Urothelium cell line (cell line): ENCODE measurements at regions not wholly inside any gene's neighbourhood (a gene's known extent, or its start where the extent isn't known, plus 50 kb on each side); places are given as distances from the start of the nearest gene placed in this dataset.
"Not testable (repeated sequence)": the region's sequence is repeated elsewhere in the genome, so short reads cannot be mapped to it uniquely, and the experiment has no call there.

ENCODE experiments used
- DNase-seq: peaks from one replicate; pipeline ENCODE4 v3.0.0; 2011; ENCODE audit warnings: low spot score, mixed read lengths
- FAIRE-seq: peaks from 2 replicates; lab custom pipeline; 2011; peaks lifted over from hg19 to GRCh38; lab: Jason Lieb, UNC

- FAIRE-seq (no peak), DNase-seq (no peak)
These were observed 50.3 kb downstream of the GASK1B start for GRCh38 chr4:158122501-158122900.

GRCh38 chr4:158121161-158121579, 51.7 kb downstream of the GASK1B start:
- FAIRE-seq (no peak), DNase-seq (peak; percentile 47)

- DNase-seq = peak; percentile 7
- not testable (repeated sequence) for FAIRE-seq
These were observed 52.1 kb downstream of the GASK1B start for GRCh38 chr4:158120645-158121151.

GRCh38 chr4:158112611-158113010, 60.2 kb downstream of the GASK1B start:
- no peak for DNase-seq

GRCh38 chr4:158111241-158111640, 61.6 kb downstream of the GASK1B start:
- FAIRE-seq (no peak), DNase-seq (no peak)

More at GRCh38 chr4:158112611-158113010, 60.2 kb downstream of the GASK1B start:
- no peak for FAIRE-seq

- FAIRE-seq = no peak
These were observed 69.9 kb downstream of the GASK1B start for GRCh38 chr4:158102904-158103303.

GRCh38 chr4:158099686-158100085, 73.1 kb downstream of the GASK1B start:
- DNase-seq (no peak), FAIRE-seq (no peak)

More at GRCh38 chr4:158102904-158103303, 69.9 kb downstream of the GASK1B start:
- no peak for DNase-seq

- no peak for DNase-seq
- FAIRE-seq = no peak
These were observed 74.0 kb downstream of the GASK1B start for GRCh38 chr4:158098802-158099201.

- FAIRE-seq (no peak), DNase-seq (peak; percentile 32)
These were observed 78.3 kb downstream of the GASK1B start for GRCh38 chr4:158094413-158095134.

- DNase-seq = no peak
These were observed 82.5 kb downstream of the GASK1B start for GRCh38 chr4:158090323-158090722.

GRCh38 chr4:158089897-158090296, 82.9 kb downstream of the GASK1B start:
- not testable (repeated sequence) for DNase-seq, FAIRE-seq

More at GRCh38 chr4:158090323-158090722, 82.5 kb downstream of the GASK1B start:
- no peak for FAIRE-seq

- DNase-seq (no peak), FAIRE-seq (no peak)
These were observed 92.5 kb downstream of the GASK1B start for GRCh38 chr4:158080354-158080753.

GRCh38 chr4:158079661-158080060, 93.2 kb downstream of the GASK1B start:
- DNase-seq (no peak), FAIRE-seq (no peak)

GRCh38 chr4:158077835-158078234, 95.0 kb downstream of the GASK1B start:
- DNase-seq (no peak), FAIRE-seq (no peak)

GRCh38 chr4:158074851-158075250, 98.0 kb downstream of the GASK1B start:
- no peak for DNase-seq
- no peak for FAIRE-seq

- DNase-seq (no peak), FAIRE-seq (no peak)
These were observed 100.9 kb downstream of the GASK1B start for GRCh38 chr4:158071931-158072330.

- FAIRE-seq (no peak), DNase-seq (no peak)
These were observed 104.8 kb downstream of the GASK1B start for GRCh38 chr4:158068068-158068467.

- FAIRE-seq = no peak
These were observed 105.2 kb downstream of the GASK1B start for GRCh38 chr4:158067646-158068045.

GRCh38 chr4:158065603-158066002, 107.2 kb downstream of the GASK1B start:
- DNase-seq = no peak
- FAIRE-seq = no peak

More at GRCh38 chr4:158067646-158068045, 105.2 kb downstream of the GASK1B start:
- DNase-seq = no peak

- DNase-seq = no peak
- no peak for FAIRE-seq
These were observed 107.6 kb downstream of the GASK1B start for GRCh38 chr4:158065176-158065575.

- FAIRE-seq (no peak), DNase-seq (no peak)
These were observed 116.1 kb downstream of the GASK1B start for GRCh38 chr4:158056689-158057245.

GRCh38 chr4:158055668-158056067, 117.2 kb downstream of the GASK1B start:
- FAIRE-seq (no peak), DNase-seq (no peak)
